ENCODE measurements at regions not wholly inside any gene's neighbourhood (a gene's known extent, or its start where the extent isn't known, plus 50 kb on each side); places are given as distances from the start of the nearest gene placed in this dataset.
"Not testable (repeated sequence)": the region's sequence is repeated elsewhere in the genome, so short reads cannot be mapped to it uniquely, and the experiment has no call there.

GRCh38 chr1:4135853-4136252, 235.8 kb upstream of the C1orf174 start:
- DNase-seq: not testable (repeated sequence)

- DNase-seq: no peak
Observed at GRCh38 chr1:4137621-4138415, 237.7 kb upstream of the C1orf174 start.

- DNase-seq: no peak
Observed at GRCh38 chr1:4139646-4140045, 239.6 kb upstream of the C1orf174 start.

- DNase-seq: no peak
Observed at GRCh38 chr1:4140241-4140640, 240.2 kb upstream of the C1orf174 start.

GRCh38 chr1:4140821-4141220, 240.7 kb upstream of the C1orf174 start:
- DNase-seq: no peak

GRCh38 chr1:4144349-4144971, 244.4 kb upstream of the C1orf174 start:
- no peak for DNase-seq

- DNase-seq: no peak
Observed at GRCh38 chr1:4146101-4146500, 246.0 kb upstream of the C1orf174 start.

- DNase-seq: no peak
Observed at GRCh38 chr1:4146614-4147013, 246.5 kb upstream of the C1orf174 start.

- DNase-seq: peak in 1 of 56 donors; percentile 17
Observed at GRCh38 chr1:4147509-4147908, 247.4 kb upstream of the C1orf174 start.

- no peak for DNase-seq
Observed at GRCh38 chr1:4149281-4149680, 249.2 kb upstream of the C1orf174 start.

GRCh38 chr1:4149831-4150230, 249.8 kb upstream of the C1orf174 start:
- no peak for DNase-seq

GRCh38 chr1:4150262-4150661, 250.2 kb upstream of the C1orf174 start:
- DNase-seq: no peak

GRCh38 chr1:4152266-4152665, 252.2 kb upstream of the C1orf174 start:
- no peak for DNase-seq

GRCh38 chr1:4153571-4153970, 253.5 kb upstream of the C1orf174 start:
- DNase-seq: no peak

- no peak for DNase-seq
Observed at GRCh38 chr1:4156241-4156973, 256.3 kb upstream of the C1orf174 start.

GRCh38 chr1:4160181-4160580, 260.1 kb upstream of the C1orf174 start:
- no peak for DNase-seq

- DNase-seq: no peak
Observed at GRCh38 chr1:4161366-4162006, 261.4 kb upstream of the C1orf174 start.

- no peak for DNase-seq
Observed at GRCh38 chr1:4164965-4165364, 264.9 kb upstream of the C1orf174 start.

GRCh38 chr1:4165686-4166300, 265.7 kb upstream of the C1orf174 start:
- DNase-seq: no peak

- DNase-seq: no peak
Observed at GRCh38 chr1:4166713-4167112, 266.6 kb upstream of the C1orf174 start.

GRCh38 chr1:4169991-4170390, 269.9 kb upstream of the C1orf174 start:
- DNase-seq: no peak

Data from amygdala (tissue), 56 donors.